K562 (cell line): ENCODE measurements at regions not wholly inside any gene's neighbourhood (a gene's known extent, or its start where the extent isn't known, plus 50 kb on each side); places are given as distances from the start of the nearest gene placed in this dataset.

ENCODE experiments used
- CHAMP1 ChIP-seq: fragments of 450-650 bp; IDR thresholded peaks from 2 replicates; pipeline ENCODE4 v1.6.1; 2016; ENCODE audit warnings: mild to moderate bottlenecking
- EHMT2 ChIP-seq: fragments of 450-650 bp; IDR thresholded peaks from 2 replicates; pipeline ENCODE4 v1.6.1; 2018; ENCODE audit warnings: antibody characterized with exemption
- ETV1 ChIP-seq: fragments of 450-650 bp; conservative IDR thresholded peaks from 2 replicates; pipeline ENCODE4 v1.6.1; 2016; ENCODE audit warnings: missing genetic modification characterization, control low read depth, low read depth, missing compliant biosample characterization
- GABPB1 ChIP-seq: sonication (generic); formaldehyde crosslinking; IDR thresholded peaks from 2 replicates; pipeline ENCODE4 v1.8.0; 2022; ENCODE audit warnings: mild to moderate bottlenecking, missing genetic modification reagents
- MEF2A ChIP-seq: IDR thresholded peaks from 2 replicates; pipeline ENCODE4 v1.6.1; 2011; ENCODE audit warnings: low read depth, mild to moderate bottlenecking, low read length, moderate library complexity; ENCODE audit not compliant: control insufficient read depth
- MNT ChIP-seq, 2 experiments: fragments of 450-650 bp; conservative IDR thresholded peaks; 2 replicates each; pipeline ENCODE4 v1.6.1; 2017; ENCODE audit warnings: mild to moderate bottlenecking in 2 of 2, moderate library complexity in 2 of 2
- NR2C2 ChIP-seq, 2 experiments: fragments of 200-800 bp in 1 of 2; sonication (Bioruptor generic) in 1 of 2; sonication (generic) in 1 of 2; formaldehyde crosslinking in 1 of 2; IDR thresholded peaks; 2 replicates each; pipeline versions ENCODE4 v1.6.1 to v1.8.0; 2016 to 2022; ENCODE audit warnings: mild to moderate bottlenecking in 1 of 2, missing compliant biosample characterization in 1 of 2, missing genetic modification characterization in 1 of 2, missing genetic modification reagents in 1 of 2
- NR3C1 ChIP-seq: sonication (generic); formaldehyde crosslinking; IDR thresholded peaks from 2 replicates; pipeline ENCODE4 v1.8.1; 2022; ENCODE audit warnings: missing genetic modification reagents
- SIN3A ChIP-seq, 2 experiments: fragments of 150-350 bp in 1 of 2; IDR thresholded peaks; 2 replicates each; pipeline ENCODE4 v1.6.1; 2011 to 2016; ENCODE audit warnings: borderline replicate concordance in 2 of 2, low read depth in 2 of 2, low read length in 2 of 2, mild to moderate bottlenecking in 2 of 2, moderate library complexity in 2 of 2; ENCODE audit not compliant: control insufficient read depth in 1 of 2
- ZNF511 ChIP-seq: sonication (generic); formaldehyde crosslinking; IDR thresholded peaks from 2 replicates; pipeline ENCODE4 v1.8.0; 2022; ENCODE audit warnings: mild to moderate bottlenecking, missing genetic modification reagents

GRCh38 chr17:36703860-36704266 lies 102.5 kb downstream of the MRM1 start (continued):
- TF ChIP-seq MEF2A (no peak), ETV1 (tag) (no peak), NR3C1 (CRISPR knock-in tag) (peak; percentile 61; the same call in 1 of the 2 replicates), GABPB1 (0 out of 2 replicates have a peak, but pooled peaks have one; percentile 19), NR2C2 (CRISPR knock-in tag; IDR thresholded peaks at IDR 0.05) (no peak), NR2C2 (tag; IDR thresholded peaks at IDR 0.05) (no peak), EHMT2 (peak; percentile 96), MNT (conservative IDR thresholded peaks at IDR 0.05) (0 out of 4 replicates have a peak, but pooled peaks of 1 of the 2 experiments have one; percentile 41), ZNF511 (no peak), CHAMP1 (peak; percentile 31; the same call in 1 of the 2 replicates), SIN3A (IDR thresholded peaks at IDR 0.05; ENCODE audit: borderline replicate concordance in 2 of 2, control insufficient read depth in 1 of 2, low read depth in 2 of 2, low read length in 2 of 2) (peak in 1 of 2 experiments; percentile 61; a peak in 1 of 4 replicates)
